ENCODE measurements at regions not wholly inside any gene's neighbourhood (a gene's known extent, or its start where the extent isn't known, plus 50 kb on each side); places are given as distances from the start of the nearest gene placed in this dataset.

DNA sequence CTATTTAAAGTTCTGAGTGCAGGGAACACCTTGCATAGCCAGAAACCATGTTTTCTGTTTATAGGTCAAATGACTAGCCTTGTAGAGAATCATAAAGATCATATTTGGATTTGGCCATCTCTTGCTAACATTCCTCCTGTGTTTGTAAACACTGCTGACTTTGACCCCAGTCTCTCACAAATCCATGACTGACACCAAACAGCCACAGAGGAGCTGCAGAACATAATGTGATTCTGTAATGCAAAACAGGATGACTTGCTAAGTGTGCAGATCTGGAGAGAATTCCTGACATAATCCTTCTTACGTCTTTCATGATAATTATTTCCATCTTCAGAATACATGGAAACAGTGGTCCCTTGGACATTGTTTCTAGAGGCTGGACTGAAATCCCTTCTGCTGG is 211.8 kb downstream of the BMP4 start:
- H3K9ac ChIP-seq (ENCODE audit: low read length in 3 of 3): no peak overlapping the region
- DNase-seq (no peak), FAIRE-seq (no peak)
- TF ChIP-seq, protein P1, sequence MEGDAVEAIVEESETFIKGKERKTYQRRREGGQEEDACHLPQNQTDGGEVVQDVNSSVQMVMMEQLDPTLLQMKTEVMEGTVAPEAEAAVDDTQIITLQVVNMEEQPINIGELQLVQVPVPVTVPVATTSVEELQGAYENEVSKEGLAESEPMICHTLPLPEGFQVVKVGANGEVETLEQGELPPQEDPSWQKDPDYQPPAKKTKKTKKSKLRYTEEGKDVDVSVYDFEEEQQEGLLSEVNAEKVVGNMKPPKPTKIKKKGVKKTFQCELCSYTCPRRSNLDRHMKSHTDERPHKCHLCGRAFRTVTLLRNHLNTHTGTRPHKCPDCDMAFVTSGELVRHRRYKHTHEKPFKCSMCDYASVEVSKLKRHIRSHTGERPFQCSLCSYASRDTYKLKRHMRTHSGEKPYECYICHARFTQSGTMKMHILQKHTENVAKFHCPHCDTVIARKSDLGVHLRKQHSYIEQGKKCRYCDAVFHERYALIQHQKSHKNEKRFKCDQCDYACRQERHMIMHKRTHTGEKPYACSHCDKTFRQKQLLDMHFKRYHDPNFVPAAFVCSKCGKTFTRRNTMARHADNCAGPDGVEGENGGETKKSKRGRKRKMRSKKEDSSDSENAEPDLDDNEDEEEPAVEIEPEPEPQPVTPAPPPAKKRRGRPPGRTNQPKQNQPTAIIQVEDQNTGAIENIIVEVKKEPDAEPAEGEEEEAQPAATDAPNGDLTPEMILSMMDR (IDR thresholded peaks at IDR 0.05; ENCODE audit: borderline replicate concordance, extremely low read depth, insufficient read depth): no peak
- H3K4me3 ChIP-seq (ENCODE audit: low read length in 3 of 3): no peak overlapping the region
- H3K36me3 ChIP-seq (ENCODE audit: control insufficient read depth in 2 of 3, insufficient read depth in 3 of 3, low read length in 3 of 3): no peaks in the 10 kb centered on the region
- H3K4me1 ChIP-seq (ENCODE audit: control insufficient read depth in 2 of 3, insufficient read depth in 2 of 3, low read depth in 1 of 3, low read length in 3 of 3): no peaks in the 10 kb centered on the region
- no peak overlapping the region for H3K27ac ChIP-seq (ENCODE audit: low read depth in 2 of 2, low read length in 2 of 2)
- H3K27me3 ChIP-seq (ENCODE audit: control insufficient read depth, insufficient read depth, low read length): no peaks in the 10 kb centered on the region
- no peaks in the 10 kb centered on the region for H3K9me3 ChIP-seq (ENCODE audit: control insufficient read depth in 2 of 3, insufficient read depth in 1 of 3, low read length in 3 of 3)
- intact Hi-C loops (cut with DNase I): no loop called here

DNA sequence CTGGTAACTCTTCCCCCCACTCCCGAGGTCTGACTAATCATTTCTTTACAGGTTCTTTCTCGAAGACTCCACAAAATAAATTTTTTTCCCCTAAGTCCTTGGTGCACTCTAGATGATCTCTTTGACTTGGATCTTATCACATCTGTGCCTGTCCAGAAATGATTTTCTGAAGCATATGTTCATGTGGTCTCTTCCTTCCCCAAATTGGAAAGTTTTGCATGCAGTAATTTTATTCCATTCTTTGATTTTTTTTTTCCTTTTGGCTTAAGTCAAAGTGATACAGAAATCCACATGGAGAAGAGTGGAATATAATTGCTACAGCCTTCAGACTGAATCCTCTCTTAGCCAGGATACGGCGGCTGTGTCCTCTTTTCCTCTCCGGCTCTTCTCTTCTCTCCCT is 213.3 kb downstream of the BMP4 start:
- no peaks in the 10 kb centered on the region for H3K36me3 ChIP-seq (ENCODE audit: control insufficient read depth in 2 of 3, insufficient read depth in 3 of 3, low read length in 3 of 3)
- no peaks in the 10 kb centered on the region for H3K27me3 ChIP-seq (ENCODE audit: control insufficient read depth, insufficient read depth, low read length)
- intact Hi-C loops (cut with DNase I): no loop called here
- no peak overlapping the region for H3K27ac ChIP-seq (ENCODE audit: low read depth in 2 of 2, low read length in 2 of 2)
- TF ChIP-seq, protein P1 (IDR thresholded peaks at IDR 0.05; ENCODE audit: borderline replicate concordance, extremely low read depth, insufficient read depth): no peak
- H3K4me1 ChIP-seq (ENCODE audit: control insufficient read depth in 2 of 3, insufficient read depth in 2 of 3, low read depth in 1 of 3, low read length in 3 of 3): no peaks in the 10 kb centered on the region
- FAIRE-seq (no peak), DNase-seq (no peak)
- no peak overlapping the region for H3K9ac ChIP-seq (ENCODE audit: low read length in 3 of 3)
- no peak overlapping the region for H3K4me3 ChIP-seq (ENCODE audit: low read length in 3 of 3)
- H3K9me3 ChIP-seq (ENCODE audit: control insufficient read depth in 2 of 3, insufficient read depth in 1 of 3, low read length in 3 of 3): no peaks in the 10 kb centered on the region

DNA sequence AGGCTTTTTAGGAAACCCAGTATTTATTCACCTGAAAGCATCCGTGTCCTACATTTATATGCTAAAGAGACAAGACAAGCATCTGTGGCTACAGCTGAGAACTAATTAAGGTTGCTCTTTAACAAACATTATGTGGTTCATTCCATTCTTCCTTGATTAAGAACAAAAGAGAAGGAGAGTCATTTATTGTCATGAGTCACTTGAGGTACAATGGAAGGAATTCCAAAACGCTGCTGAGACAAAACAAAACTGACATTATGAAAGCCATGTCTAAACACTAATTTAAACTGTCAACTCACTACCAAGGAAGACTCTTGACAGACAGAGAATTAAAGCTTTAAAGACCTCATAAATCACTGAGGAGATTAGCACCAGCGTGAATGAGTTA is 214.4 kb downstream of the BMP4 start:
- no peak for FAIRE-seq

More for the DNA sequence above, 214.4 kb downstream of the BMP4 start:
- no peaks in the 10 kb centered on the region for H3K36me3 ChIP-seq (ENCODE audit: control insufficient read depth in 2 of 3, insufficient read depth in 3 of 3, low read length in 3 of 3)
- intact Hi-C loops (cut with DNase I): no loop called here
- TF ChIP-seq, protein P1 (IDR thresholded peaks at IDR 0.05; ENCODE audit: borderline replicate concordance, extremely low read depth, insufficient read depth): no peak
- H3K9ac ChIP-seq (ENCODE audit: low read length in 3 of 3): no peak overlapping the region
- no peak for DNase-seq
- H3K4me3 ChIP-seq (ENCODE audit: low read length in 3 of 3): no peak overlapping the region
- H3K4me1 ChIP-seq (ENCODE audit: control insufficient read depth in 2 of 3, insufficient read depth in 2 of 3, low read depth in 1 of 3, low read length in 3 of 3): no peaks in the 10 kb centered on the region
- no peak overlapping the region for H3K27ac ChIP-seq (ENCODE audit: low read depth in 2 of 2, low read length in 2 of 2)
- no peaks in the 10 kb centered on the region for H3K9me3 ChIP-seq (ENCODE audit: control insufficient read depth in 2 of 3, insufficient read depth in 1 of 3, low read length in 3 of 3)
- no peaks in the 10 kb centered on the region for H3K27me3 ChIP-seq (ENCODE audit: control insufficient read depth, insufficient read depth, low read length)
